Uterus (tissue), 3 donors: ENCODE measurements at regions not wholly inside any gene's neighbourhood (a gene's known extent, or its start where the extent isn't known, plus 50 kb on each side); places are given as distances from the start of the nearest gene placed in this dataset.
"Not testable (repeated sequence)": the region's sequence is repeated elsewhere in the genome, so short reads cannot be mapped to it uniquely, and the experiment has no call there.

ENCODE experiments used
- DNase-seq, 2 donors: peaks; one replicate each; pipeline ENCODE4 v3.0.0-alpha.2; 2019 to 2020
- H3K27ac ChIP-seq, 2 donors: fragments of 200-600 bp; sonication (generic); 1 replicate in 1 of 2; 2 replicates in 1 of 2; pipeline ENCODE4 v1.5.1; 2016 to 2018
- H3K27me3 ChIP-seq, 2 donors: fragments of 200-600 bp; sonication (generic); one replicate each; pipeline ENCODE4 v1.5.1; 2018 to 2019; ENCODE audit warnings: control low read depth in 1 of 2
- H3K36me3 ChIP-seq, 2 donors: fragments of 200-600 bp; sonication (generic); one replicate each; pipeline ENCODE4 v1.5.1; 2019; ENCODE audit warnings: control low read depth in 1 of 2
- H3K4me1 ChIP-seq, 2 donors: fragments of 200-600 bp; sonication (generic); one replicate each; pipeline ENCODE4 v1.5.1; 2018 to 2019; ENCODE audit warnings: control low read depth in 1 of 2
- H3K4me3 ChIP-seq, 2 donors: fragments of 200-600 bp; sonication (generic); 1 replicate in 1 of 2; 2 replicates in 1 of 2; pipeline ENCODE4 v1.5.1; 2018 to 2019; ENCODE audit warnings: mild to moderate bottlenecking in 1 of 2
- H3K9me3 ChIP-seq, 2 donors: fragments of 200-600 bp; sonication (generic); one replicate each; pipeline ENCODE4 v1.5.1; 2019; ENCODE audit warnings: control low read depth in 1 of 2
- CTCF ChIP-seq, 4 experiments: fragments of 200-600 bp in 2 of 4; fragments of 450-650 bp in 2 of 4; sonication (generic) in 2 of 4; IDR thresholded peaks; one replicate each; pipeline ENCODE4 v1.5.1; 2016 to 2019; ENCODE audit warnings: antibody characterized with exemption in 4 of 4, mild to moderate bottlenecking in 2 of 4, moderate library complexity in 1 of 4
- POLR2A ChIP-seq, 2 donors: fragments of 450-650 bp; IDR thresholded peaks; one replicate each; pipeline ENCODE4 v1.6.1; 2016; ENCODE audit warnings: antibody characterized with exemption in 2 of 2, mild to moderate bottlenecking in 1 of 2, moderate library complexity in 1 of 2
- intact Hi-C: fragments of 100-400 bp; cut with DNase I; formaldehyde crosslinking; loops from one replicate; pipeline ENCODE4 v1.15.1; 2023; ENCODE audit warnings: low total_unique reads
- donor health status: DM: yes; HTN: yes; CAD: no.

- TF ChIP-seq POLR2A (IDR thresholded peaks at IDR 0.05) (no peak), CTCF (IDR thresholded peaks at IDR 0.05) (no peak)
- Histone ChIP-seq H3K4me3 (no peak overlapping the region), H3K27me3 (no peaks in the 10 kb centered on the region), H3K36me3 (no peaks in the 10 kb centered on the region), H3K9me3 (no peaks in the 10 kb centered on the region), H3K4me1 (no peaks in the 10 kb centered on the region), H3K27ac (no peak overlapping the region)
- DNase-seq: no peak
- intact Hi-C loops: no loop called here
Observed at GRCh38 chr5:118302786-118303185, 685.6 kb downstream of the DTWD2 start.

- Histone ChIP-seq H3K27me3 (no peaks in the 10 kb centered on the region), H3K4me1 (no peaks in the 10 kb centered on the region), H3K9me3 (no peaks in the 10 kb centered on the region), H3K36me3 (no peaks in the 10 kb centered on the region), H3K27ac (no peak overlapping the region), H3K4me3 (no peak overlapping the region)
- intact Hi-C loops: no loop called here
- no peak for DNase-seq
- TF ChIP-seq POLR2A (IDR thresholded peaks at IDR 0.05): no peak
- no peak for TF ChIP-seq CTCF (IDR thresholded peaks at IDR 0.05)
Observed at GRCh38 chr5:118301696-118302095, 686.7 kb downstream of the DTWD2 start.

- Histone ChIP-seq H3K9me3 (no peaks in the 10 kb centered on the region), H3K27ac (no peak overlapping the region), H3K36me3 (no peaks in the 10 kb centered on the region), H3K4me1 (no peaks in the 10 kb centered on the region), H3K4me3 (no peak overlapping the region), H3K27me3 (no peaks in the 10 kb centered on the region)
- intact Hi-C loops: no loop called here
- TF ChIP-seq POLR2A (IDR thresholded peaks at IDR 0.05): no peak
- no peak for TF ChIP-seq CTCF (IDR thresholded peaks at IDR 0.05)
- DNase-seq: no peak
Observed at GRCh38 chr5:118295045-118295444, 693.3 kb downstream of the DTWD2 start.

- Histone ChIP-seq H3K27ac (no peak overlapping the region), H3K4me1 (no peaks in the 10 kb centered on the region), H3K9me3 (no peaks in the 10 kb centered on the region), H3K27me3 (no peaks in the 10 kb centered on the region), H3K4me3 (no peak overlapping the region), H3K36me3 (no peaks in the 10 kb centered on the region)
- DNase-seq: no peak
- TF ChIP-seq CTCF (IDR thresholded peaks at IDR 0.05): no peak
- TF ChIP-seq POLR2A (IDR thresholded peaks at IDR 0.05): no peak
- intact Hi-C loops: no loop called here
Observed at GRCh38 chr5:118293378-118293777, 695.0 kb downstream of the DTWD2 start.

- DNase-seq: no peak
- intact Hi-C loops: no loop called here
- Histone ChIP-seq H3K27ac (no peak overlapping the region), H3K9me3 (no peaks in the 10 kb centered on the region), H3K36me3 (no peaks in the 10 kb centered on the region), H3K4me1 (no peaks in the 10 kb centered on the region), H3K27me3 (no peaks in the 10 kb centered on the region), H3K4me3 (no peak overlapping the region)
- TF ChIP-seq POLR2A (IDR thresholded peaks at IDR 0.05) (no peak), CTCF (IDR thresholded peaks at IDR 0.05) (no peak)
Observed at GRCh38 chr5:118290204-118290603, 698.1 kb downstream of the DTWD2 start.

- H3K9me3 ChIP-seq, DNase-seq, H3K4me1 ChIP-seq, H3K4me3 ChIP-seq, H3K36me3 ChIP-seq, H3K27ac ChIP-seq, H3K27me3 ChIP-seq, intact Hi-C loops: not testable (repeated sequence)
Observed at GRCh38 chr5:118284230-118284629, 704.1 kb downstream of the DTWD2 start.

GRCh38 chr5:118282480-118283038 is 705.8 kb downstream of the DTWD2 start:
- H3K9me3 ChIP-seq, H3K36me3 ChIP-seq, H3K27me3 ChIP-seq, DNase-seq, intact Hi-C loops, H3K4me3 ChIP-seq, H3K4me1 ChIP-seq, H3K27ac ChIP-seq: not testable (repeated sequence)
